Fibroblast of peridontal ligament (primary cell): ENCODE measurements at regions not wholly inside any gene's neighbourhood (a gene's known extent, or its start where the extent isn't known, plus 50 kb on each side); places are given as distances from the start of the nearest gene placed in this dataset.
"Not testable (repeated sequence)": the region's sequence is repeated elsewhere in the genome, so short reads cannot be mapped to it uniquely, and the experiment has no call there.

ENCODE experiments used
- DNase-seq: peaks from one replicate; pipeline ENCODE4 v3.0.0-alpha.2; 2010; ENCODE audit errors: extremely low read depth

DNA sequence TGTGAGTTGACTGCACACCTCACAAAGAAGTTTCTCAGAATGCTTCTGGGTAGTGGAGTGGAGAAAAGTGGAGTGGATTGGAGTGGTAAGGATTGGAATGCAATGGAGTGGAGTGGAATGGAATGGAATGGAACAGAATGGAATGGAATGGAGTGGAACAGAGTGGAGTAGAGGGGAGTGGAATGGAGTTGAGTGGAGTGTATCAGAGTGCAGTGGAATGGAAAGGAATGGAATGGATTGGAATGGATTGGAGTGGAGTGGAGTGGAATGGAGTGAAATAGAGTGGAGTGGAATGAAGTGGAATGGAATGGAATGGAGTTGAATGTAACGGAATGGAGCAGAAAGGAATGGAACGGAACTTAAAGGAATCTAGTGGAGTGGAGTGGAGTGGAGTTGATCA is 5194.2 kb upstream of the TPTE start:
- DNase-seq = not testable (repeated sequence)

DNA sequence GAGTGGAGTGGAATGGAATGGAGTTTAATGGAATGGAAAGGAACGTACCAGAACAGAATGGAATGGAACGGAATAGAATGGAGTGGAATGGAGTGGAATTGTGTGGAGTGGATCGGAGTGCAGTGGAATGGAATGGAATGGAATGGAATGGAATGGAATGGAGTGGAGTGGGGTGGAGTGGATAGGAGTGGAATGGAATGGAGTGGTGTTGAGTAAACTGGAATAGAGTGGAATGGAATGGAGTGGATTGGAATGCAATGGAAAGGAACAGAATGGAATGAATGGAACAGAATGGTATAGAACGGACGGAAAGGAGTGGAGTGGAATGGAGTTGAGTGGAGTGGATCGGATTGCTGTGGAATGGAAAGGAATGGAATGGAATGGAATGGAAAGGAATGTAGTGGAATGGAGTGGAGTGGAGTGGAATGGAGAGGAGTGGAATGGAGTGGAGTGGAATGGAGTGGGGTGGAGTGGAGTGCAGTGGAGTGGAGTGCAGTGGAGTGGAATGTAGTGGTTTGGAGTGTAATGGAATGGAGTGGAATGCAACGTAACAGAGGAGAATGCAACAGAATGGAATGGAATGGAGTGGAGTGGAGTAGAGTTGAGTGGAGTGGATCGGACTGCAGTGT is 5192.0 kb upstream of the TPTE start:
- DNase-seq = not testable (repeated sequence)

DNA sequence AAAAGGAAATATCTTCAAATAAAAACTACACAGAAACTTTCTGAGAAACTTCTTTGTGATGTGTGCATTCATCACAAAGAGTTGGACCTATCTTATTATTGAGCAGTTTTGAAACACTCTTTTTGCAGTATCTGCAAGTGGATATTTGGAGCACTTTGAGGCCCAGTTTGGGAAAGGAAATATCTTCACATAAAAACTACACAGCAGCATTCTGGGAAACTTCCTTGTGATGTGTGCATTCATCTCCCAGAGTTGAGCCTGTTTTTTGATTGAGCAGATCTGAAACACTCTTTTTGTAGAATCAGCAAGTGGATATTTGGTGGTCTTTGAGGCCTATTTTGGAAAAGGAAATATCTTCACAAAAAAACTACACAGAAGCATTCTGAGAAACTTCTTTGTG is 5163.5 kb upstream of the TPTE start:
- peak; percentile 0 for DNase-seq
